GM18502 (cell line): ENCODE measurements at regions not wholly inside any gene's neighbourhood (a gene's known extent, or its start where the extent isn't known, plus 50 kb on each side); places are given as distances from the start of the nearest gene placed in this dataset.

ENCODE experiments used
- ATAC-seq: cut with Tn5 transposase; IDR thresholded peaks from one replicate; pipeline ENCODE4 v1.9.1; 2021; ENCODE audit warnings: mild to moderate bottlenecking; ENCODE audit not compliant: unreplicated experiment, poor library complexity

- no peak for ATAC-seq
These were observed 923.9 kb upstream of the LCORL start for GRCh38 chr4:18945464-18945863.

- ATAC-seq = no peak
These were observed 921.3 kb upstream of the LCORL start for GRCh38 chr4:18942874-18943273.

GRCh38 chr4:18938343-18939099, 917.0 kb upstream of the LCORL start:
- no peak for ATAC-seq

- no peak for ATAC-seq
These were observed 916.2 kb upstream of the LCORL start for GRCh38 chr4:18937746-18938145.

- ATAC-seq = no peak
These were observed 915.5 kb upstream of the LCORL start for GRCh38 chr4:18937080-18937479.

- no peak for ATAC-seq
These were observed 914.2 kb upstream of the LCORL start for GRCh38 chr4:18935659-18936345.

- ATAC-seq = no peak
These were observed 912.6 kb upstream of the LCORL start for GRCh38 chr4:18934197-18934596.

GRCh38 chr4:18932730-18933339, 911.3 kb upstream of the LCORL start:
- ATAC-seq = no peak

GRCh38 chr4:18931643-18932377, 910.3 kb upstream of the LCORL start:
- ATAC-seq = no peak

- ATAC-seq = no peak
These were observed 908.9 kb upstream of the LCORL start for GRCh38 chr4:18930487-18930886.

- ATAC-seq = no peak
These were observed 902.1 kb upstream of the LCORL start for GRCh38 chr4:18923496-18924161.

- ATAC-seq = no peak
These were observed 896.1 kb upstream of the LCORL start for GRCh38 chr4:18917689-18918088.

GRCh38 chr4:18914182-18914581, 892.6 kb upstream of the LCORL start:
- no peak for ATAC-seq

GRCh38 chr4:18894928-18895327, 873.4 kb upstream of the LCORL start:
- ATAC-seq = no peak

- ATAC-seq = no peak
These were observed 860.9 kb upstream of the LCORL start for GRCh38 chr4:18882468-18882867.

GRCh38 chr4:18881556-18881955, 860.0 kb upstream of the LCORL start:
- ATAC-seq = no peak

GRCh38 chr4:18880871-18881270, 859.3 kb upstream of the LCORL start:
- ATAC-seq = no peak

GRCh38 chr4:18878561-18878960, 857.0 kb upstream of the LCORL start:
- ATAC-seq = no peak

- ATAC-seq = no peak
These were observed 847.6 kb upstream of the LCORL start for GRCh38 chr4:18869166-18869565.

- no peak for ATAC-seq
These were observed 839.4 kb upstream of the LCORL start for GRCh38 chr4:18860836-18861530.
